Endothelial cell of umbilical vein (primary cell): ENCODE measurements at regions not wholly inside any gene's neighbourhood (a gene's known extent, or its start where the extent isn't known, plus 50 kb on each side); places are given as distances from the start of the nearest gene placed in this dataset.

ENCODE experiments used
- BruUV-seq: library from RNA; stranded (reverse); fragments of 400-500 nt; replicated peaks from 2 replicates; lab custom pipeline; 2021; lab: Mats Ljungman, UMichigan
- CTCF ChIA-PET: fragments of 300-600, 350-600 bp; sonication (Branson Sonifier 250); formaldehyde crosslinking; loops from one replicate; lab custom pipeline; 2021; ENCODE audit warnings: antibody characterized with exemption, inconsistent platforms; lab: Charles Lee
- POLR2A ChIA-PET: fragments of 300-600, 350-600 bp; sonication (Branson Sonifier 250); formaldehyde crosslinking; loops from one replicate; lab custom pipeline; 2021; ENCODE audit warnings: antibody characterized with exemption, inconsistent platforms; lab: Charles Lee
- DNase-seq: peaks from one replicate; pipeline ENCODE4 v3.0.0-alpha.2; 2011; ENCODE audit warnings: low read depth, low spot score
- FAIRE-seq: peaks from 2 replicates; lab custom pipeline; 2011; peaks lifted over from hg19 to GRCh38; lab: Jason Lieb, UNC
- H2AFZ ChIP-seq: 2 replicates; pipeline ENCODE4 v1.6.0; 2012; ENCODE audit warnings: low read depth, low read length, control low read depth, inconsistent platforms
- H3K27ac ChIP-seq: 2 replicates; pipeline ENCODE4 v1.5.1; 2011; ENCODE audit warnings: low read depth, mild to moderate bottlenecking, control low read depth, low read length, moderate library complexity; ENCODE audit not compliant: insufficient read depth
- H3K27me3 ChIP-seq, 2 experiments: 2 replicates each; pipeline versions ENCODE4 v1.6.0 to v1.6.1; 2011; ENCODE audit warnings: low read length in 2 of 2, mixed read lengths in 1 of 2; ENCODE audit not compliant: control insufficient read depth in 2 of 2, insufficient read depth in 2 of 2
- H3K36me3 ChIP-seq, 2 experiments: 2 replicates in 1 of 2; 3 replicates in 1 of 2; pipeline ENCODE4 v1.5.1; 2011; ENCODE audit warnings: low read length in 2 of 2, mild to moderate bottlenecking in 1 of 2, moderate library complexity in 1 of 2; ENCODE audit not compliant: control insufficient read depth in 2 of 2, insufficient read depth in 2 of 2; ENCODE audit errors: extremely low read depth in 1 of 2
- H3K4me1 ChIP-seq: 3 replicates; pipeline ENCODE4 v1.5.1; 2011; ENCODE audit warnings: mild to moderate bottlenecking, low read length; ENCODE audit not compliant: control insufficient read depth, insufficient read depth; ENCODE audit errors: extremely low read depth
- H3K4me2 ChIP-seq: 2 replicates; pipeline ENCODE4 v1.6.1; 2011; ENCODE audit warnings: low read length, control low read depth, mixed read lengths; ENCODE audit not compliant: insufficient read depth
- H3K4me3 ChIP-seq, 3 experiments: fragments of 200-600 bp in 1 of 3; sonication (generic), shearing (Covaris generic) in 1 of 3; replicated peaks in 1 of 3; 2 replicates each; pipeline ENCODE4 v1.5.1; 2011 to 2016; ENCODE audit warnings: control low read depth in 3 of 3, low read length in 3 of 3, mild to moderate bottlenecking in 2 of 3, inconsistent platforms in 1 of 3, low read depth in 1 of 3, moderate library complexity in 1 of 3; ENCODE audit not compliant: insufficient read depth in 1 of 3
- H3K79me2 ChIP-seq: 2 replicates; pipeline ENCODE4 v1.6.0; 2012; ENCODE audit warnings: low read length, inconsistent platforms; ENCODE audit not compliant: control insufficient read depth, insufficient read depth
- H3K9ac ChIP-seq: replicated peaks from 2 replicates; pipeline ENCODE3; 2011; ENCODE audit warnings: low read length, control low read depth; ENCODE audit not compliant: insufficient read depth; ENCODE audit errors: extremely low read depth
- H3K9me1 ChIP-seq: replicated peaks from 3 replicates; pipeline ENCODE4 v1.6.0; 2011; ENCODE audit warnings: mild to moderate bottlenecking, low read length; ENCODE audit not compliant: control insufficient read depth, insufficient read depth; ENCODE audit errors: extremely low read depth
- H3K9me3 ChIP-seq: replicated peaks from 2 replicates; pipeline ENCODE4 v1.5.1; 2012; ENCODE audit warnings: low read length, inconsistent platforms; ENCODE audit not compliant: control insufficient read depth, insufficient read depth
- H4K20me1 ChIP-seq: replicated peaks from 2 replicates; pipeline ENCODE3; 2011; ENCODE audit warnings: mild to moderate bottlenecking, low read length; ENCODE audit not compliant: control insufficient read depth, insufficient read depth; ENCODE audit errors: extremely low read depth
- CTCF ChIP-seq, 2 donors: IDR thresholded peaks; 1 replicate in 1 of 2; 2 replicates in 1 of 2; pipeline ENCODE4 v1.5.1; 2011; ENCODE audit warnings: low read length in 2 of 2, mild to moderate bottlenecking in 2 of 2, moderate library complexity in 2 of 2, control low read depth in 1 of 2, inconsistent platforms in 1 of 2, low read depth in 1 of 2; ENCODE audit not compliant: insufficient read depth in 1 of 2; ENCODE audit errors: extremely low read depth in 1 of 2
- EZH2 ChIP-seq: IDR thresholded peaks from 2 replicates; pipeline ENCODE4 v1.6.1; 2012; ENCODE audit warnings: borderline replicate concordance, low read depth, mild to moderate bottlenecking, moderate library complexity, low read length, inconsistent platforms; ENCODE audit not compliant: severe bottlenecking
- FOS ChIP-seq: IDR thresholded peaks from 2 replicates; pipeline ENCODE4 v1.6.1; 2011; ENCODE audit warnings: mild to moderate bottlenecking, low read length, moderate library complexity, borderline replicate concordance; ENCODE audit not compliant: insufficient read depth
- GATA2 ChIP-seq: IDR thresholded peaks from 2 replicates; pipeline ENCODE4 v1.7.0; 2011; ENCODE audit warnings: low read depth, mild to moderate bottlenecking, moderate library complexity, mixed read lengths, low read length; ENCODE audit not compliant: insufficient read length, insufficient read depth
- JUN ChIP-seq: IDR thresholded peaks from 2 replicates; pipeline ENCODE4 v1.6.1; 2011; ENCODE audit warnings: borderline replicate concordance, low read depth; ENCODE audit not compliant: insufficient read length, insufficient read depth
- MAX ChIP-seq: IDR thresholded peaks from 2 replicates; pipeline ENCODE4 v1.6.1; 2011; ENCODE audit not compliant: insufficient read depth, insufficient read length
- MYC ChIP-seq: IDR thresholded peaks from one replicate; pipeline ENCODE4 v1.6.1; 2011; ENCODE audit warnings: mild to moderate bottlenecking, low read depth, low read length
- POLR2A ChIP-seq: IDR thresholded peaks from 2 replicates; pipeline ENCODE4 v1.6.1; 2012; ENCODE audit warnings: low read depth, mild to moderate bottlenecking, control low read depth, low read length
- POLR2AphosphoS5 ChIP-seq: IDR thresholded peaks from 2 replicates; pipeline ENCODE4 v1.6.1; 2012; ENCODE audit warnings: low read depth, mild to moderate bottlenecking, control low read depth, low read length, moderate library complexity; ENCODE audit not compliant: insufficient read depth
- dilution Hi-C: fragments of 300-500 bp; cut with MboI; formaldehyde crosslinking; loops from one replicate; pipeline ENCODE4 v1.15.0; 2019; ENCODE audit warnings: low sequenced_read_pairs; ENCODE audit not compliant: extremely low pct_ligation_motif_present
- intact Hi-C: fragments of 100-400 bp; cut with micrococcal nuclease; formaldehyde crosslinking; loops from one replicate; pipeline ENCODE4 v1.10.0; 2022

GRCh38 chr16:54465063-54465462, 178.5 kb upstream of the IRX3 start:
- dilution Hi-C loops (no loop called here), intact Hi-C loops (no loop called here)
- CTCF ChIA-PET = no interaction called here
- H3K9me1 ChIP-seq = no peaks in the 10 kb centered on the region
- no peak for FAIRE-seq
- no peak for TF ChIP-seq POLR2AphosphoS5
- no peak for TF ChIP-seq FOS
- no peak for TF ChIP-seq POLR2A
- no peak for TF ChIP-seq MAX
- no peak for TF ChIP-seq CTCF (IDR thresholded peaks at IDR 0.05; ENCODE audit: extremely low read depth in 1 of 2, insufficient read depth in 1 of 2, low read depth in 1 of 2, low read length in 2 of 2)
- no peak for TF ChIP-seq EZH2
- TF ChIP-seq JUN = no peak
- TF ChIP-seq MYC = no peak
- TF ChIP-seq GATA2 = no peak
- no peaks in the 10 kb centered on the region for H3K36me3 ChIP-seq
- no peaks in the 10 kb centered on the region for H3K79me2 ChIP-seq
- DNase-seq = no peak
- no peak overlapping the region for H3K4me2 ChIP-seq
- POLR2A ChIA-PET = no interaction called here
- H3K4me3 ChIP-seq = no peak overlapping the region
- H4K20me1 ChIP-seq = no peaks in the 10 kb centered on the region
- no peak overlapping the region for H3K27ac ChIP-seq
- BruUV-seq = no TSS peak
- no peak overlapping the region for H2AFZ ChIP-seq
- no peak overlapping the region for H3K9ac ChIP-seq
- H3K4me1 ChIP-seq = no peaks in the 10 kb centered on the region
- no peaks in the 10 kb centered on the region for H3K27me3 ChIP-seq
- H3K9me3 ChIP-seq = no peaks in the 10 kb centered on the region
